NCI-H748 (cell line): ENCODE measurements at regions not wholly inside any gene's neighbourhood (a gene's known extent, or its start where the extent isn't known, plus 50 kb on each side); places are given as distances from the start of the nearest gene placed in this dataset.

Source experiments
- DNase-seq: peaks from one replicate; lab custom pipeline; 2025; ENCODE audit not compliant: unreplicated experiment; lab: John Stamatoyannopoulos, UW

DNA sequence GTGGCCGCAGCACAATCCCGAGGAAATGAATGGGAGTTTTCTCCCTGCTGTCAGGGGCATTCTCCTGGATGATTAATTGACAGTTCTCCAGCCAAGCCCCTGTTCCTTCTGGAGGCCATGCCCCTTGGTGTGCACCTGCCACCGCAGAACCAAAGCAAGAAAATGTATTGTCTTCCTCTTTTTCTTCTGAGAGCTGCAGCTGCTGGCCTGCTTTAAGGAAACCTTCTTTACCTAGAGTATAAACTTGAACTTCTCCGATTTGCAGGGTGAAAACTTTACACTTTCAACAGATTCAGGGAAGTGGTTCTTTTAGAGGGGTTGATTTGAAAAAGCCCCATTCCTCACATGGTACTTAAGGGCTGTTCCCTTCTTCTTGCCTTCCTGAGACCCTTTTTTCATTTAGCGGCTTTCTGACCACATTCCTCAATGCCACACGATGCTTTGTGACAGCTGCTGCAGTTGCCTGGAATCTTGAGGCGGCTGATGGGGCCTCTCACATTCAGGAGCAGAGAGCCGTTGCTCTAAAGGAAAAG, 402.8 kb downstream of the TXNL1 start:
- DNase-seq: peak; percentile 18

DNA sequence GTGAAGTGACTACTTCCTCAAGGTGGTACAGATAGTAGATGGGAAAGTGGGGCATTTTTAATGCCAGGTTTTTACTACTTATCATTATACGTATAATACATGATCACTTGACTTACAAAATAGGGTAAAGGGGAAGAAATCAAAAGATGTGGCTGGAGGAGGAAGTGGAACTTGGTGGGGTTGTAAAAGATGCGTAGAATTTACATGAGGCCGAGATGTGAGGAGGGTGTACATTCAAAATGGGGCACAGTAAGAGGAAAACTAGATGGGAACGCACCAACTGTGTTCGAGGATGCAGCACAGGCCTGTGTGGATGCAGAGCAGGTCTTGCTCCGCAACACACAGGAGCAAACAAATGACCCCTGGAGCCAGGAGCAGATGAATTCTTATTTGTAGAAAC, 403.3 kb downstream of the TXNL1 start:
- DNase-seq: no peak

DNA sequence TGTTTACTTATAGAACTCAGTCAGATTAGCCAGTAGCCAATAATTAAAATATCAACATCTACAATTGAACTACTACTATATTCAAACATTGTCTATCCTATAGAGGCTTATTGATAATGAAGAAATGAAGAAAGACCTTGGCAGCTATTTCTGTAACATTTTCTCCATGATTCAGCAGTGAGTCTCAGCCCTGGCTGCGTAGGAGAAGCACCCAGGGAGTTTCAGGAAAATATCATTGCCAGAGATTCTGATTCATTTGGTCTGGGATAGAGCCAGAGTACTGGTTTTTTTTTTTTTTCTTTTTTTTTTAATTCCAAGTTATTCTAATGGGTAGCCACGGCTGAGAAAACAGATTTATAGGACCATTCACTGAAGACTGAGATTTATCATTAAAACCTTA, 404.8 kb downstream of the TXNL1 start:
- DNase-seq: no peak

- DNase-seq: no peak
Measured at GRCh38 chr18:56226025-56226424, 412.4 kb downstream of the TXNL1 start.

- DNase-seq: no peak
Measured at GRCh38 chr18:56224669-56225561, 413.5 kb downstream of the TXNL1 start.

GRCh38 chr18:56221195-56222065, 417.0 kb downstream of the TXNL1 start:
- no peak for DNase-seq

GRCh38 chr18:56217406-56217805, 421.0 kb downstream of the TXNL1 start:
- DNase-seq: no peak

GRCh38 chr18:56214706-56215105, 423.7 kb downstream of the TXNL1 start:
- no peak for DNase-seq

DNA sequence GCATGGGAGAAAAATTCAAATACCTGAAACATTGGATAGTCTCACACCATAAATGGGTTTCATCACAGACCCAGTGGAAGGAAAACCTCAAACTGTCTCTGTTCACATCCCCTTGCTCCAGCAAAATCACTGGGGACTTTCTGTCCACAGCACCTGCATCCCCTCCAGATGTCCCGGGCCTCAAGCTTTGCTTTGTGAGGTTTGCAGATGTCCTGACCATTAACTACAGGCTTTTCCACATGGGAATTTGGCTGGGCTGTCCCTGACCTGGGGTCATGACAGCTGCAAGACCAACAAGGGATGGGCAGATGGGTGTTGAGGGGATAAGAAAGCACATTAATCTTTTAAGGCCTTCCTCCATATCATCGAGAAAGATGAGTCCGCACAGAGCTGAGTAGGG, 427.9 kb downstream of the TXNL1 start:
- DNase-seq: no peak

DNA sequence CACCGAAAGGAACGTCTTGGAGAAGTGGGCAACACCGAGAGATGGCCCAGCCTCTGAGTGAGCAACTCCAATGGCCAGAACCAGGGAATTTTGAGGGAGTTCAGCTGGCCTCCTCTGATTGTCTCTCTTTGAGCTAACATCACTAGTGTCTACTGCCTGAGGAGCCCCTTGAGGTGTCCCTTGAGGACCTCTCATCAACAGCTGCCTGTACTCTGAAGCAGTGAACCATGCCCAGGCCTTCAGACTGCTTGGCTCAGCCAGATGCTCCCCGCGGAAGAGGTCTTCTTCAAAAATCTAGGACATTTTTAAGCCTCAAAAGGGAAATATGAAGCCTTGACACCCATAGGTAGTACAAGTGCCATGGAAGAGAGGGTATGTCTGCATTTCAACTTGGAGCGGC, 430.4 kb downstream of the TXNL1 start:
- DNase-seq: no peak

GRCh38 chr18:56204052-56204451, 434.3 kb downstream of the TXNL1 start:
- no peak for DNase-seq

DNA sequence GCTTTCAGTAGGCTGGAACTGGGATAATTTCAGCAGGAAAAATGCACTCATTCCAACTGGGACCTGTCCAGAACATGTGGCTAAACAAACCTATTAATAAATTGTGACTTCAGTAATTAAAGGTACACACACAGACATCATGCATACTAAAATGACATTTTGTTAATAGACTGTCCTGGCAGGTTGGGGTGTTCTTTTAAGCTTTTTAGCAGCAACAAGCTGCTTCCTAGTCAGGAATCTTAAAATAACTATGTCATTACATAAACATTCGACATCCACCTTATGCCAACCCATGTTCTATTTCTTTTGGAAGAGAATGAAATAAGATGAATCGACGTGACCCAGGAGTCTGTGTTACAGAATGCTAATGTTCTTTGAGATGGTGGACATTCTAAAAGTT, 435.7 kb downstream of the TXNL1 start:
- no peak for DNase-seq

DNA sequence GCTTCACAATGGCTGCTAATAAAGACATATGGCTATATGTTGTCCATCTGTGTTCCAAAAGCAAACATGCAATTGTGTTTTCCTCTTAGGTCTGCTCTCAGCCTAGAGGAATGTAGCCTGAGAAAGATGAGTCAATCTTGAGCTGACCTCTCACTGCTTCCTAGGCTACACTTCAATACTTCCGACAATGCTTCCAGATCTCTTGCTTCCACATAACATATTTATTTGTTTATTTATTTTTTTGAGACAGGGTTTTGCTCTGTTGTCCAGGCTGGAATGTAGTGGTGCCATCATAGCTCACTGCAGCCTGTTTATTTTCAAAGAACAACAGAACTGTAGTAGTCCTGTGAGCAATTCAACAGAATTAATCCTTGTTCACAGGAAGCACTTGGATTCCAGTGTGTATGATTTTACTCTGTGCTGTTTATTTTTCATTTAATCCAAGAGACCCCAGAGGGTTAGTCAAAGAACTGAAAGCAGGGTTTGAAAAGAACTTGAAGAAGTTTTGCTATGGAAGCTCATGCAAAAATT, 437.9 kb downstream of the TXNL1 start:
- DNase-seq: no peak

- DNase-seq: no peak
Measured at GRCh38 chr18:56199580-56200330, 438.6 kb downstream of the TXNL1 start.

- no peak for DNase-seq
Measured at GRCh38 chr18:56197241-56197859, 441.0 kb downstream of the TXNL1 start.

- DNase-seq: no peak
Measured at GRCh38 chr18:56196495-56197225, 441.7 kb downstream of the TXNL1 start.

DNA sequence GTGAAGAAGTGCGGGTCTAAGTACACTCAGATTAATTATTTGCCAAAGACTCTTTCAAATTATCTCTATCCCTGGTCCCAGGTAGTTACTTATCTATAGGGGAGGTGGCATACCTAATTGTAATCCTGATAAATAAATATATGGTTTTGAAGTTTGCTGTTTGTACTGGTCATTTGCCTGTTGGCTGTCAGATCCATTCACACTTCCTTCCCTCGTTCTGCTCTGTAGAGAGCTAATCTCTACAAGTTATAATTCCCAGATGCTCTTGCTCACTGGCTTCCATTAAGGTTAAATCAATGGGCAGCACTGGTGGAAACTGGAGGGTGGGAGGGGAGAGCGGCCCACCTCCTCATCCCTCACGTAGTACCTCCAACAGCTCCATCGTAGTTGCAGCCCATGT, 447.1 kb downstream of the TXNL1 start:
- no peak for DNase-seq

- no peak for DNase-seq
Measured at GRCh38 chr18:56189615-56190014, 448.8 kb downstream of the TXNL1 start.

- DNase-seq: no peak
Measured at GRCh38 chr18:56188529-56189275, 449.7 kb downstream of the TXNL1 start.
